H1 (cell line): ENCODE measurements at regions not wholly inside any gene's neighbourhood (a gene's known extent, or its start where the extent isn't known, plus 50 kb on each side); places are given as distances from the start of the nearest gene placed in this dataset.

ENCODE experiments used
- CTCF ChIA-PET: fragments of 300-600 bp; sonication (Branson Sonifier 250); formaldehyde crosslinking; loops from one replicate; lab custom pipeline; 2021; ENCODE audit not compliant: partially characterized antibody; lab: Charles Lee
- POLR2A ChIA-PET: fragments of 300-600 bp; sonication (Branson Sonifier 250); formaldehyde crosslinking; loops from one replicate; lab custom pipeline; 2021; ENCODE audit warnings: inconsistent platforms; ENCODE audit not compliant: partially characterized antibody; lab: Charles Lee
- DNase-seq, 2 experiments: peaks; one replicate each; pipeline versions ENCODE4 v3.0.0 to v3.0.0-alpha.2; 2010 to 2022; ENCODE audit warnings: low spot score in 2 of 2, low read depth in 1 of 2, mixed read lengths in 1 of 2
- FAIRE-seq: peaks from 2 replicates; lab custom pipeline; 2011; peaks lifted over from hg19 to GRCh38; lab: Jason Lieb, UNC
- H2AFZ ChIP-seq: 2 replicates; pipeline ENCODE4 v1.8.1; 2012; ENCODE audit warnings: low read length, inconsistent platforms
- H2AK5ac ChIP-seq: 2 replicates; pipeline ENCODE4 v1.6.1; 2013; ENCODE audit warnings: low read depth, low read length
- H2BK120ac ChIP-seq: replicated peaks from 2 replicates; pipeline ENCODE3; 2013; ENCODE audit warnings: low read depth, low read length, inconsistent platforms
- H2BK12ac ChIP-seq: 2 replicates; pipeline ENCODE4 v1.6.1; 2013; ENCODE audit warnings: low read depth, low read length
- H2BK15ac ChIP-seq: 2 replicates; pipeline ENCODE4 v1.6.1; 2013; ENCODE audit warnings: low read length
- H2BK20ac ChIP-seq: 2 replicates; pipeline ENCODE4 v1.6.1; 2013; ENCODE audit warnings: low read length
- H2BK5ac ChIP-seq: 2 replicates; pipeline ENCODE4 v1.6.1; 2013; ENCODE audit warnings: low read depth, low read length
- H3K14ac ChIP-seq: 2 replicates; pipeline ENCODE4 v1.6.1; 2013; ENCODE audit warnings: inconsistent platforms; ENCODE audit not compliant: insufficient read length
- H3K18ac ChIP-seq: 2 replicates; pipeline ENCODE4 v1.6.1; 2013; ENCODE audit warnings: low read length; ENCODE audit errors: extremely low read depth
- H3K23ac ChIP-seq: 2 replicates; pipeline ENCODE4 v1.6.1; 2013; ENCODE audit warnings: inconsistent platforms; ENCODE audit not compliant: insufficient read length
- H3K23me2 ChIP-seq: 2 replicates; pipeline ENCODE4 v1.6.1; 2013; ENCODE audit warnings: low read depth, low read length
- H3K27ac ChIP-seq: 2 replicates; pipeline ENCODE4 v1.6.1; 2011; ENCODE audit warnings: low read depth, low read length, inconsistent platforms
- H3K27me3 ChIP-seq, 4 experiments: replicated peaks in 1 of 4; 1 replicate in 1 of 4; 2 replicates in 3 of 4; pipeline versions ENCODE4 v1.6.1 to v1.8.1; 2011 to 2013; ENCODE audit warnings: low read length in 3 of 4, mild to moderate bottlenecking in 3 of 4, inconsistent platforms in 2 of 4, mixed read lengths in 2 of 4, moderate library complexity in 1 of 4; ENCODE audit not compliant: control insufficient read depth in 3 of 4, insufficient read depth in 3 of 4; ENCODE audit errors: extremely low read depth in 1 of 4
- H3K36me3 ChIP-seq, 4 experiments: 2 replicates each; pipeline versions ENCODE4 v1.6.1 to v1.8.1; 2011 to 2013; ENCODE audit warnings: mild to moderate bottlenecking in 4 of 4, low read length in 3 of 4, moderate library complexity in 2 of 4, control low read depth in 1 of 4, inconsistent platforms in 1 of 4; ENCODE audit not compliant: insufficient read depth in 4 of 4, control insufficient read depth in 2 of 4
- H3K4ac ChIP-seq: replicated peaks from 2 replicates; pipeline ENCODE3; 2013; ENCODE audit warnings: low read length, low read depth, mixed read lengths, inconsistent platforms; ENCODE audit not compliant: insufficient read length
- H3K4me1 ChIP-seq, 4 experiments: replicated peaks in 1 of 4; 1 replicate in 1 of 4; 2 replicates in 3 of 4; pipeline versions ENCODE4 v1.6.1 to v1.8.1; 2011 to 2013; ENCODE audit warnings: low read length in 3 of 4, inconsistent platforms in 2 of 4, mixed read lengths in 1 of 4; ENCODE audit not compliant: insufficient read depth in 4 of 4, control insufficient read depth in 3 of 4
- H3K4me2 ChIP-seq, 2 experiments: 2 replicates each; pipeline versions ENCODE4 v1.6.1 to v1.8.1; 2011 to 2013; ENCODE audit warnings: low read depth in 2 of 2, low read length in 2 of 2, control low read depth in 1 of 2, inconsistent platforms in 1 of 2, mild to moderate bottlenecking in 1 of 2; ENCODE audit not compliant: insufficient read depth in 1 of 2
- H3K4me3 ChIP-seq, 4 experiments: fragments of 200-600, 300-600 bp in 1 of 4; sonication (generic), shearing (Covaris generic), sonication (Bioruptor Twin) in 1 of 4; 2 replicates each; pipeline versions ENCODE4 v1.5.1 to v1.8.1; 2011 to 2016; ENCODE audit warnings: low read length in 4 of 4, low read depth in 3 of 4, control low read depth in 2 of 4, inconsistent platforms in 2 of 4, mild to moderate bottlenecking in 2 of 4, mixed read lengths in 1 of 4, moderate library complexity in 1 of 4; ENCODE audit not compliant: insufficient read depth in 2 of 4; ENCODE audit errors: extremely low read depth in 1 of 4
- H3K56ac ChIP-seq: replicated peaks from 2 replicates; pipeline ENCODE3; 2013; ENCODE audit warnings: low read depth, mild to moderate bottlenecking, mixed read lengths, low read length, inconsistent platforms; ENCODE audit not compliant: insufficient read length
- H3K79me1 ChIP-seq: 2 replicates; pipeline ENCODE4 v1.6.1; 2013; ENCODE audit warnings: low read depth, low read length, control low read depth
- H3K79me2 ChIP-seq, 2 experiments: 2 replicates each; pipeline versions ENCODE4 v1.6.1 to v1.8.1; 2012 to 2013; ENCODE audit warnings: low read length in 2 of 2, mild to moderate bottlenecking in 2 of 2, inconsistent platforms in 1 of 2; ENCODE audit not compliant: insufficient read depth in 2 of 2, control insufficient read depth in 1 of 2
- H3K9ac ChIP-seq, 4 experiments: replicated peaks in 1 of 4; 1 replicate in 1 of 4; 2 replicates in 3 of 4; pipeline versions ENCODE4 v1.6.1 to v1.8.1; 2011 to 2013; ENCODE audit warnings: low read depth in 3 of 4, low read length in 3 of 4, control low read depth in 2 of 4, mild to moderate bottlenecking in 2 of 4, moderate library complexity in 2 of 4, inconsistent platforms in 1 of 4; ENCODE audit errors: extremely low read depth in 1 of 4
- H3K9me3 ChIP-seq, 2 experiments: 2 replicates each; pipeline versions ENCODE4 v1.6.1 to v1.8.1; 2012 to 2013; ENCODE audit warnings: mild to moderate bottlenecking in 2 of 2, moderate library complexity in 2 of 2, control low read depth in 1 of 2, inconsistent platforms in 1 of 2, low read depth in 1 of 2, low read length in 1 of 2, mixed read lengths in 1 of 2; ENCODE audit not compliant: insufficient read depth in 2 of 2
- H4K20me1 ChIP-seq, 2 experiments: replicated peaks in 1 of 2; 2 replicates each; pipeline versions ENCODE3 to v1.8.1; 2011 to 2013; ENCODE audit warnings: inconsistent platforms in 2 of 2, low read length in 2 of 2, mild to moderate bottlenecking in 1 of 2; ENCODE audit not compliant: insufficient read depth in 2 of 2, control insufficient read depth in 1 of 2
- H4K5ac ChIP-seq: 2 replicates; pipeline ENCODE4 v1.6.1; 2013; ENCODE audit warnings: low read length, low read depth, mixed read lengths, inconsistent platforms; ENCODE audit not compliant: insufficient read length
- H4K8ac ChIP-seq: 2 replicates; pipeline ENCODE4 v1.8.0; 2013; ENCODE audit warnings: mild to moderate bottlenecking, moderate library complexity, low read length, inconsistent platforms; ENCODE audit not compliant: insufficient read depth; ENCODE audit errors: extremely low read depth
- H4K91ac ChIP-seq: replicated peaks from 2 replicates; pipeline ENCODE3; 2013; ENCODE audit warnings: low read length, mixed read lengths, inconsistent platforms; ENCODE audit not compliant: insufficient read length
- CTCF ChIP-seq, 3 experiments: IDR thresholded peaks; 1 replicate in 2 of 3; 2 replicates in 1 of 3; pipeline versions ENCODE4 v1.5.1 to v1.6.1; 2011; ENCODE audit warnings: low read length in 3 of 3, mild to moderate bottlenecking in 3 of 3, inconsistent platforms in 2 of 3, low read depth in 1 of 3, moderate library complexity in 1 of 3; ENCODE audit not compliant: insufficient read depth in 1 of 3; ENCODE audit errors: control extremely low read depth in 1 of 3
- MAFK ChIP-seq: IDR thresholded peaks from 2 replicates; pipeline ENCODE4 v1.6.1; 2012; ENCODE audit warnings: low read depth, mild to moderate bottlenecking, improper control_type of control experiment, low read length
- RXRA ChIP-seq: IDR thresholded peaks from 2 replicates; pipeline ENCODE4 v1.6.1; 2011; ENCODE audit warnings: low read depth, mild to moderate bottlenecking, low read length, moderate library complexity; ENCODE audit not compliant: insufficient read depth
- SP2 ChIP-seq: IDR thresholded peaks from 2 replicates; pipeline ENCODE4 v1.6.1; 2012; ENCODE audit warnings: mild to moderate bottlenecking, low read length, inconsistent platforms
- SUZ12 ChIP-seq: fragments of 200-600 bp; sonication (generic); IDR thresholded peaks from 2 replicates; pipeline ENCODE4 v1.6.1; 2012; ENCODE audit warnings: mild to moderate bottlenecking, inconsistent platforms, low read length, moderate library complexity, mixed read lengths
- YY1 ChIP-seq: IDR thresholded peaks from 2 replicates; pipeline ENCODE4 v1.6.1; 2011; ENCODE audit warnings: low read depth, mild to moderate bottlenecking, low read length
- TF ChIP-seq, protein P1 (sequence below): IDR thresholded peaks from 2 replicates; pipeline ENCODE4 v1.6.1; 2012; ENCODE audit warnings: inconsistent platforms

GRCh38 chr4:125765941-125766340 is 451.2 kb downstream of the FAT4 start:
- Histone ChIP-seq H2AK5ac (no peak overlapping the region), H2BK20ac (no peak overlapping the region), H3K23ac (no peak overlapping the region), H3K79me1 (no peaks in the 10 kb centered on the region), H3K23me2 (no peaks in the 10 kb centered on the region), H2BK5ac (no peak overlapping the region), H3K36me3 (no peaks in the 10 kb centered on the region), H3K9me3 (no peaks in the 10 kb centered on the region), H3K18ac (no peak overlapping the region), H3K14ac (no peak overlapping the region), H3K4me3 (no peak overlapping the region), H3K27ac (no peak overlapping the region), H4K8ac (no peak overlapping the region), H4K20me1 (no peaks in the 10 kb centered on the region), H3K27me3 (no peaks in the 10 kb centered on the region), H4K5ac (no peak overlapping the region), H2BK12ac (no peak overlapping the region), H3K56ac (no peak overlapping the region), H2BK15ac (no peak overlapping the region), H2AFZ (no peak overlapping the region), H2BK120ac (no peak overlapping the region), H4K91ac (no peak overlapping the region), H3K4me2 (no peak overlapping the region), H3K4ac (no peak overlapping the region), H3K79me2 (no peaks in the 10 kb centered on the region), H3K4me1 (no peaks in the 10 kb centered on the region), H3K9ac (no peak overlapping the region)
- TF ChIP-seq RXRA (no peak), SUZ12 (no peak), MAFK (no peak), CTCF (IDR thresholded peaks at IDR 0.05; ENCODE audit: control extremely low read depth in 1 of 3, insufficient read depth in 1 of 3, low read depth in 1 of 3, low read length in 3 of 3) (no peak), SP2 (no peak), YY1 (no peak)
- TF ChIP-seq, protein P1, sequence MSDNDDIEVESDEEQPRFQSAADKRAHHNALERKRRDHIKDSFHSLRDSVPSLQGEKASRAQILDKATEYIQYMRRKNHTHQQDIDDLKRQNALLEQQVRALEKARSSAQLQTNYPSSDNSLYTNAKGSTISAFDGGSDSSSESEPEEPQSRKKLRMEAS = no peak
- DNase-seq (no peak), FAIRE-seq (no peak)
- ChIA-PET CTCF (no interaction called here), POLR2A (no interaction called here)
